ENCODE measurements at regions not wholly inside any gene's neighbourhood (a gene's known extent, or its start where the extent isn't known, plus 50 kb on each side); places are given as distances from the start of the nearest gene placed in this dataset.

- DNase-seq, result no peak
These were observed 357.2 kb downstream of the ZSWIM6 start for GRCh38 chr5:61689153-61689846.

- DNase-seq, result no peak
These were observed 365.9 kb downstream of the ZSWIM6 start for GRCh38 chr5:61697809-61698558.

DNA sequence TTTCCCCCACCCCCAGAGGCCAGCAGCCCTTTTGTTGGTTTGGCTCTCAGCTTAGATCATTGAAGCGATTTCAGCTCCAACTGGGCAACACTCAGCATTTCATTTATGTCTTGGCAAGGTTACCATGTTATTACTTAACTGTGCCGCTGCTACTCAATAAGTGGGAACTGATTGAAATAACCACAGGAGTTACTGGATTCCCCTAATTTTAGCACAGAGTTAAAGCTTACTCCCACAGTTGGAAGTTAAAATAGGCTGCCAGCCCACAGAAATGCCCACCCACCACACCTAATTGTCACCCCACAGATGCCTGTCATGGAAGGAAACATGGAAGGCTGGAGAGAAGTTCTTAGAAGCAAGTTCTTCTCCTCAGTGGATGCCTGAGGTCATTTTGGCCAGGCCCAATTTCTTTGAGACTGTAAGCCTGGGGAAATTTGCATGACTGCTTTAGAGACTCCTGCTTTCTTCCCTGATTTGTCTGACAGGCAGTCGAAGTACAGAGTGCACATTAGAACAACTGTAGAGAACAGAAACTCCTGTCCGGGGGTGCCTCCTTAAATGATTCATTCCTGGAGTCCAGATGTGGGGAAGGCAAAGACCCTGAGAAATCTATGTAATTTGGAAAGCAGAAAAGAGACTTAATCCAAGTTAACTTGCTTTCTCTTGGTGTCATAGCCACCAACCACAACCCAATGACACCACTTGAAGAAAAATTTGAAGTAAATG is 370.0 kb downstream of the ZSWIM6 start:
- DNase-seq, result no peak

DNA sequence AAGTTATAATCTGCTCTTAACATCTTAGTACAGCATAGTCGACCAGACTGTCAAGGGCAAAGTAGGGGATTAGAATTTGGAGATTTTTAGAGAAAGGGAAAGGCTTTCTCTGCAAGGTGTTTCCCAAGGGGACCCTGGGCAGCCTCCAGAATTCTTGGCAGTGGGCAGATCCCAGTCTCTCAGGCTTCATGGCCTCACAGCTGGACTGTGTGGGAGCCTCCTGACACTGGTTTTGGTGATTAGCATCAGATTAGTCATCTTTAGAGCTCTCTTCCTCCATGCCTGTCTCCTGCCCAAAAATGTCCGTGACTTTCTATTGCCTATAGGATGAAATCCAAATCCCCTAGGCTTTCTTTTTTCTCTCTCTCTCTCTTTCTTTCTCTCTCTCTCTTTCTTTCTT is 370.7 kb downstream of the ZSWIM6 start:
- no peak for DNase-seq

DNA sequence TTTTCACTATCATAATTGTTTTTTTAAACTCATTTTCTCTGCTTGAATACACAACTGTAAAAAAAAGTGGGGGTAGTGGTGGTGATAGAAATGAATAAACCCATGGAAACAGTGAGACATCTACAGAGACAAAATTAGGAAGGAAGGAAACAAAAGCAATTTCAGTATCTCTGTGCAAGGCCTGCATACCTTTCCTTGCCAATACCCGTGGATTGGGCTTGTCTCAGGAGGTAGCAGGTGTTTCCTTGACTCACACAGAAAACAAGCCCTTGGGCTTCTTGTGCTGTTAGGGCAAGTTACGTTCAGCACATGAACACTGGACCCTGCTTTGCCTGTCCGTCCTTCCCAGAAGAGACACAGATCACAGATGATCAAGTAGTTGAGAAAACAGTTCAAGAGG is 372.2 kb downstream of the ZSWIM6 start:
- DNase-seq, result no peak

GRCh38 chr5:61706751-61707150 is 374.7 kb downstream of the ZSWIM6 start:
- DNase-seq, result no peak

DNA sequence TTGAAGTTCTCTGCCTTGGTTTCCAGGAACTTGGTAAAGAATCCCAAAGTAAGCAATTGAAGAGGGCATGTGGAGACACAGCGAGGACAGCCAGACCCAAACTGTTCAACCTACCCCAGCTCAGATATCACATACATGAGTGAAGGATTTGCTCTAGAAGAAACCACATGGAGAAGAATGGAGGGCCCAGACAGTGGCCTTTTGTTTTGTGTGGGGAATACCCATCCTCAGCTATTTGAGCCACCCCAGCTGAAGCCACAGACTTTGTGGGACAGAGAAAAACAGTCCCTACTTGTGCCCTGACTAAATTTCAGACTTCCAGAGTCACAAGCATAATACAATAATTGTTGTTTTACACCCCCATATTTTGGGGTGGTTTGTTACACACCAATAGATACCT is 387.1 kb downstream of the ZSWIM6 start:
- DNase-seq, result no peak

- DNase-seq, result no peak
These were observed 388.8 kb downstream of the ZSWIM6 start for GRCh38 chr5:61720829-61721228.

GRCh38 chr5:61724102-61724501 is 392.0 kb downstream of the ZSWIM6 start:
- DNase-seq, result no peak

DNA sequence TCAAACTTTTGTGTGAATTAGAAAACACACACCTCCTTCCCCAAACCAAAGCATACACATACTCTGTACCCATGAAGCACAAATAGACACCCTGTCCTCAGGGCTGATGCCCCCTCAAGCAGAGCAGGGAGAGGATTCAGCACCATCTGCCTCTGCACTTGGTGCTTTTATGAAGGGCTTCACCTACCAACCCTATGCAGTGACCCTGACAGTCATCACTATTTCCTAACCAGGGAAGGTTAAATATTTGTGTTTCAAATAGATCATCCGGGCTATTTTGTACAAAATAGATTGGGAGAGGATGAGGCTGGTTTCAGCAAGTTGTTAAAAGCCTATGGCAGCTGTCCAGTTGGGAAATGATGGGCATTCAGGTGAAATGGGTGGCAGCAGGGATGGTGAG is 396.2 kb downstream of the ZSWIM6 start:
- no peak for DNase-seq

GRCh38 chr5:61730866-61731265 is 398.8 kb downstream of the ZSWIM6 start:
- no peak for DNase-seq

- no peak for DNase-seq
These were observed 399.3 kb downstream of the ZSWIM6 start for GRCh38 chr5:61731267-61731945.

- DNase-seq, result no peak
These were observed 399.9 kb downstream of the ZSWIM6 start for GRCh38 chr5:61731946-61732314.

DNA sequence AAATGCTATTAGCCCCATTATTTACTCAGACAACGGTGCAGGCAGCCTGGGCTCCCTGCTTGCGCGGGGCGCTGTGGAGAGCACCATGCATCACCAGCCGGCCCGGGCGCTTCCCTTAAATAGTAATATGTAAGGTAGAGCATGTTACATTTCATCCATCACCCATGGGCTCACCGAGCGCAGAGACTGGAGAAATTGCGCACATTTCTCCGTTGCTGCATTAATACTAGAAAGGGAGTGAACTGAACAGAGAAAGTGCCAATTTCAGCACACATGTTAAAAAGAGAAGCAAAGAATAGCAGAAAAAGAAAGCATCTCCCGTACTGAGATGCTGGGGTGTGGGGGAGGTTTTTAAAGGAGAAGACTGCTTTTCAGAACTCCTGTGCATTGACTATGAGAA is 400.3 kb downstream of the ZSWIM6 start:
- DNase-seq, result no peak

DNA sequence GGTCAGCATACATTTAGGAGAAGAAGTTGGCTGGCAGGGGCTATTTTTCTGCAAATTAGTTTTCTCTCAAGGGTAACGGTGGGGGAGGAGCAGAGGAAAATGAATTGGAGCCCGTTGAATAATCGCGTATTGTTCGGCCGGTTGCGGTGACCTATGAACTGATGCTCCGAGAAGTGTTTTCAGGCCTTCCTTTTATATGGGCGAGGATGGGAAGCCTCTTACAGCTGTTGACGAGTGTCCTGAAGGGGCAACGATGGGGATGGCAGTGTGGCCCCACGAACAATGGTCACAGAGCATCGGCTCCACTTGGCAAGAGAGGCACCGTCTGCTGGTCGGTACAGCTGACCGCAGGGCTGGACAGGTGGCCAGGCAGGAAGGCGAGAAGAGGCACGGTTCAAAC is 400.7 kb downstream of the ZSWIM6 start:
- no peak for DNase-seq

DNA sequence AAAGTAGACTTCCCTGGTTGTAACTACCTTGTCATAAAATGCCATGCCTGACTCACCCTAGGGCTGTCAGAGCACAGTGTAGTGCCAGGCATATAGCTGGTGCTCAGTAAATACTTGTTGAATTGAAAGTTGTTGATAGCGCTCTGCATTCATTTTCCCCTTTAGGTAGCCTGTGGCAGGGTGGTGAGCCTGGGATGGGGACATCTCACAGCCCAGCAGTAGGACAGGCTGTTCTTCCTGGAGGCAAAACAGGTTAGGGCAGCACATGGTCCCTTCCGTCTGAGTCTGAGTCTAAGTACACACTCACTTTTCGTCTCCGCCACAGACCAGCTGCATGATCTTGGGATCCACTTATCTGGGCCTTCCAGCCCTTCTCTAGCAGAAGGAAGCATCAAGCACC is 401.9 kb downstream of the ZSWIM6 start:
- DNase-seq, result no peak

- DNase-seq, result no peak
These were observed 402.9 kb downstream of the ZSWIM6 start for GRCh38 chr5:61734966-61735365.

DNA sequence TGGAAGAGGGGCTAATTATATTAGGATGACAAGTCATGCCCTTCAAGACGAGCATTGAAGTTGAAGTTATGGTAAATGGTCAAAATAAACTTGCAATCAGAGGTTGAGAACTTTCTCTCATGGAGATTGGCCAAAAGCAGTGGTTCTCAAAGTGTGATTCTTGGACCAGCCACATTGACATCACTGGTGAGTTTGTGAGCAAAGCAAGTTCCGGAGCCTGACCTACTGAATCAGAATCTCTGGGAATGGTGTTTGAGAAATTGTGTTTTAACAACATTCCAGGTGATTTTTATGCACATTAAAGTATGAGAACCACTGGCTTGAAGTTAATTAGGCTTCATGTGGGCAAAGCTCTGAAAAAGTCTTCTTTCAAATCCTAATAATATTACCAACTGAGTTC is 403.5 kb downstream of the ZSWIM6 start:
- DNase-seq, result no peak

GRCh38 chr5:61735995-61736394 is 403.9 kb downstream of the ZSWIM6 start:
- DNase-seq, result no peak

DNA sequence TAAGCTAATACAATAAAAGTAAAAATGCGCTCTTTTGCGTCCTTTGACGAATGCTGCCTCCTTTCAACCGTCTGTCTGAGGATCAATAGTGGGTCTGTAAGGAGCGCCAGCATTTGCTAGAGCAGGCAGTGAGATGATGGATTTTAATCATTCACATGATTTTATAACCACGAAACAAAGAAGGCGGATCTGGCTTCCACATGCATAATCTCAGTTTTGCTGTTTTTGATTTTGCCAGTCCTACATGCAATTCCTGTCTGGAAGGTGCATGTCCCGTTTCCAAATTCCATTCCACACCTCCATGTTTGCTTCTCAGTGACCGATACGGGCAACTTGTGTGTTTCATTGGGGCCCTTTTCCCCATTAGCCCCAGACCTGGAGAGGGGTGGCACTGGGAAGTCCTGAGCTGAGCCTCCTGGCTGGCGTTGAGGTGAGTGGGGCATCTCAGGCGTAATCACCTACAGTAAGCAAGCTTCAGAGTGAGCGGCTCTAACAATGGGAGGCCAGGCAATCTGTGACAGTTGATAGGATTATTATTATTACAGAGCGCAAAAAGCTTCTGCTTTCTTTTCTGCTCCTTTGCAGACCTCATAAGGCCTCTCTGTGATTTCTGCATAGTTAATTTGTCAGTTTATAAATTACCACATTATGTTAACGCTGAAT is 405.4 kb downstream of the ZSWIM6 start:
- no peak for DNase-seq

DNA sequence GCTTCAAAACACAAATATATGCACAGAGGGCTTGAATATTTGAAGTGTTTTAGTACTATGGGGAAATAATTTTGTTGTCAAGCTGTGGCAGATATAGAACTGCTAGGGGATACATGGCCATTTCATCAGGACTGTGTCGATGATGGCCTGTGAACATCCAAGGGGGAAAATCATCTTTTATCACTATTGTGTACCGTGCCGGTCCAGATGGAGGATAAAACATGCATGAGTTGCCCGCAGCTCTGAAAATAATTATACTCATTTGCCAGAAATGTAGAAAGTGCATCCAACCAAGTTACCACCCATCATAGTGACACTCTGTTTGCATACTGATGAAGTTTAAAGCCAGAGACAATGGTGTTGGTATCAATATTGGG is 405.9 kb downstream of the ZSWIM6 start:
- no peak for DNase-seq

DNA sequence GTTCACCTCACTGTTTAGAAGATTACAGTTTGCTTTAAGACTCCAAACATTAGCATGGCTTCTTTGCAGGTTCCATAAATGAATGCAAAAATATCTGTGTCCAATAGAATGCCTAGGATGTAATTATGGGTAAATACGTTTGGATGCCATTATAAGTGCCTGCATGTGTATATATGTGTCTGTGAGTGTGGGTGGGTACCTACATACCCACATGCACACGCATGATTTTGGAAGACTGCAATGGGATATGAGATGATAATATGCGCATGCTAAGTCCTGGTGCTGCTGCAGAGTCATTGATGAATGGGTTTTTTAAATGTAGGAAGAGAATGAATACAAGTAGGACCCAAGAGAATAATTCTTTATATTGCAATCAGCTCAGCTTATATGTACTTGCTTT is 406.4 kb downstream of the ZSWIM6 start:
- DNase-seq, result no peak

Data from NCI-H146 (cell line).